SK-N-MC (cell line): ENCODE measurements at regions not wholly inside any gene's neighbourhood (a gene's known extent, or its start where the extent isn't known, plus 50 kb on each side); places are given as distances from the start of the nearest gene placed in this dataset.

Experiments
- EZH2 ChIP-seq: fragments of 200-600 bp; sonication (generic); IDR thresholded peaks from one replicate; pipeline ENCODE4 v1.6.1; 2017; ENCODE audit warnings: antibody characterized with exemption
- POLR2AphosphoS5 ChIP-seq: IDR thresholded peaks from 2 replicates; pipeline ENCODE4 v1.6.1; 2012; ENCODE audit warnings: mild to moderate bottlenecking, low read depth, low read length, borderline replicate concordance

- TF ChIP-seq POLR2AphosphoS5 (no peak), EZH2 (no peak)
These were observed 547.3 kb upstream of the FANCL start for GRCh38 chr2:58788402-58788801.
